ENCODE measurements at regions not wholly inside any gene's neighbourhood (a gene's known extent, or its start where the extent isn't known, plus 50 kb on each side); places are given as distances from the start of the nearest gene placed in this dataset.

DNA sequence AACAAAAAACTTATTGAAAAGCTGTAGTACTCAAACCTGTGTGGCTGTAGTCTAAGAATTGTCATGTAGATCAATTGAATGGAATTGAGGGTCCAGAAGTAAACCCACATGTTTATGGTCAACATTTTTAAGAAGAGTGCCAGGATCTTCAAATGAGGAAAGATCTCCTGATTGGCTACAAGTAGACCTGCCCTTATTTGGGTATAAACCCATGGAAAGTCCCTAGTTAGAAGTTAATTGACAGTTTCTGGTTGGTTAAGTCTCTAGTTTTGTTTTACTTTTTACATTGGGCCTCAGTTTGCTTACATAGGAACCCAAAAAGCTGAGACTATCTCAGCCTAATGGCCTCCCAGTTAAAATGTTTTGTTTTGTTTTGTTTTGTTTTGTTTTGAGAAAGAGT is 91.9 kb upstream of the RESF1 start:
- DNase-seq (ENCODE audit: low read depth): no peak

GRCh38 chr12:31866523-31866922 is 92.7 kb upstream of the RESF1 start:
- no peak for DNase-seq (ENCODE audit: low read depth)

- DNase-seq (ENCODE audit: low read depth): no peak
These were observed 94.2 kb upstream of the RESF1 start for GRCh38 chr12:31865023-31865422.

DNA sequence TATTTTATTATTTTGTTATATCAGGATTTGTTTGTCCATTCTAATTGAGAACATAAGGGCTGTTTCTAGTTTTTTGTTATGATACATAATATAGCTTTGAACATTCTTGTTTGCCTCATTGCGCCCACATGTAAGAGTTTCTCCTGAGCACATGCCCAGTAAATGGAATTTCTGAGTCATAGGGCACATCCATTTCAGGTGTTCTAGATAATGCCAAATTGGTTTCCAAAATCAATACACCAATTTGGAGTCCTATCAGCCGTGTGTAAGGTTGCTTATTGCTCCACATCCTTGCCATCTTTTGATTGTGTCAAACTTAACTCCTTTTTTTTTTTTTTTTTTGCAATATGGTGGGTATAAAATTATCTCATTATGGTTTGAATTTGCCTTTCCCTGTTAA is 97.9 kb upstream of the RESF1 start:
- DNase-seq (ENCODE audit: low read depth): no peak

DNA sequence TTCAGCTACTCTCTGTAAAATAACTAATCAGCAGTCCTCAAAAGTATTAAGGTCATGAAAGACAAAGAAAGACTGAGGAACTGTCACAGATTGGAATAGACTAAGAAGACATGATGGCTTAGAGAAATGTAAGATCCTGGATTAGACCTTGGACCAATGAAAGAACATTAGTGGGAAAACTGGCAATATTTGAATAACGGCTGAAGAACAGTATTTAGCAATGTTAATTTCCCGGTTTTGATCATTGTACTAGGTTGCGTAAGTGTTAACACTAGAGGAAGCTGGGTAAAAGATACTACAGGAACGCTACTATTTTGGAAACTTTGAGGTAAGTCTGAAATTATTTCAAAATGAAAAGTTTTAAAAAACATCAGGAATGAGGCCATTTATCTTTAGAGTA is 98.8 kb upstream of the RESF1 start:
- no peak for DNase-seq (ENCODE audit: low read depth)

DNA sequence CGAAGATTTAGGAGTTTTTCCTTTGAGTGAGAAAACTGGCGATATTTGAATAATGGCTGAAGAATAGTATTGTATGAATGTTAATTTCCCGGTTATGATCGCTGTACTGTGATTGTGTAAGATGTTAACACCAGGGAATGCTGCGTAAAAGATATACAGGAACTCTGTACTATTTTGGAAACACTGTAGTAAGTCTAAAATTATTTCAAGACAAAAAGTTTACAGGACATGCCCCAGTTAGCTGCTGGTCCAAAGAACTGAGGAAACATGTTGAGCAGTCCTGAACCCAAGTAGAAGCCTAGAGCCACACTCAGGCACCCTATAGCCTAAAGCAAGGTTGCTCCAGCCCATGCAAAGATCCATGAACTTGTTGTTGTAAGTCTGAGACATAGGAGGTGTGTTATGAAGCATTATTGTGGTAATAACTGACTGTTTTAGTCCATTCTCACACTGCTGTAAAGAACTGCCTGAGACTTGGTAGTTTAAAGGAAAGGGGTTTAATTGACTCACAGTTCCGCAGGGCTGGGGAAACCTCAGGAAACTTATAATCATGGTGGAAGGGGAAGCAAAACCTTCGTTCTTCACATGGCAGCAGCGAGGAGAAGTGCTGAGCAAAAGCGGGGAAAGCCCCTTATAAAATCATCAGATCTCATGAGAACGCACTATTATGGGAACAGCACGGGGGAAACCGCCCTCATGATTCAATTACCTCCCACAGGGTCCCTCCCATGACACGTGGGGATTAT is 99.8 kb upstream of the RESF1 start:
- no peak for DNase-seq (ENCODE audit: low read depth)

DNA sequence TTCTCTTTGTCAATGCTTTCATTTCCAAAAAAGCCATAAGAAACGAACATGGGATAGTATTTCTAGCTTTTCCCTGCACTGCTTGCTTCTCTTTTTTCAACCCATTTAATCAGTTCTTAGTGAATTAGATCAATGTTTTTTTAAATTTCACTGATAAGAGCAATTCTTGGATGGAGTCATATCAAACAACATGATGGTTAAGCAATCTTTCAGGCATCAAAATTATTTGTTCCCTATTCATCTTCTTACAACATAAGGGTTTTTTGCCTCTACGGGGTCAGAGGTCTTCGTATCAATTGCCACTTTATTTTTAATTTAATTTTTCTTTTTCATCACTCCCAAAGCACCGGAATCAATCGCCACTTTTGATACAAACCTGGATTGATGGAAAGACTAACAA is 103.8 kb upstream of the RESF1 start:
- DNase-seq (ENCODE audit: low read depth): no peak

- DNase-seq (ENCODE audit: low read depth): no peak
These were observed 105.2 kb upstream of the RESF1 start for GRCh38 chr12:31853977-31854376.

- DNase-seq (ENCODE audit: low read depth): no peak
These were observed 105.7 kb upstream of the RESF1 start for GRCh38 chr12:31853520-31853919.

- DNase-seq (ENCODE audit: low read depth): no peak
These were observed 108.9 kb upstream of the RESF1 start for GRCh38 chr12:31850268-31850667.

GRCh38 chr12:31849090-31849687 is 110.0 kb upstream of the RESF1 start:
- no peak for DNase-seq (ENCODE audit: low read depth)

GRCh38 chr12:31846405-31846804 is 112.8 kb upstream of the RESF1 start:
- no peak for DNase-seq (ENCODE audit: low read depth)

- DNase-seq (ENCODE audit: low read depth): no peak
These were observed 113.4 kb upstream of the RESF1 start for GRCh38 chr12:31845613-31846322.

DNA sequence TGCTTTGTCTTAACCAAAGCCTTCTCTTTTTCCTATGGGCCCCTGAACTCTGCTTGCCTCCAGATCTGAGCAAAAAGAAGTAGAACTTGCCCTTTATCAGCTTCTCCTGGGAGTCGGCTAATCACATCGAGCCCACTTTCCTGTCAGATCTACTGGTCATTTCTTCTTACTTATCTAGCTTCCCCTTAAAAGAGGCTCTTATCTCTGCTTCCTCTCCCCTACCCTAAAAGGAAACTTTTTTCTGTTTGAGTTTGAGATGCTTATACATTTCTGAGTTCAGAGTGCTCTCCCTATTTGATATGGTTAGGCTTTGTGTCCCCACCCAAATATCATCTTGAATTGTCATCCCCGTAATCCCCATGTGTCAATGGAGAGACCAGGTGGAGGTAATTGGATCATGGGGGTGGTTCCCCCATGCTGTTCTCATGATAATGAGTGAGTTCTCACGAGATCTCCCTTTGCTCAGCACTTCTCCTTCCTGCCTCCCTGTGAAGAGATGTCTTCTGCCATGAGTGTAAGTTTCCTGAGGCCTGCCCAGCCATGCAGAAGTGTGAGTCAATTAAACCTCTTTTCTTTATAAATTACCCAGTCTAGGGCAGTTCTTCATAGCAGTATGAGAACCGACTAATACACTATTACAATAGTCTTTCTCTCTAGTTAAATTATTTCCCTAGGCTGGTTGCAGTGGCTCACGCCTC is 114.7 kb upstream of the AMN1 start:
- no peak for DNase-seq (ENCODE audit: low read depth)

DNA sequence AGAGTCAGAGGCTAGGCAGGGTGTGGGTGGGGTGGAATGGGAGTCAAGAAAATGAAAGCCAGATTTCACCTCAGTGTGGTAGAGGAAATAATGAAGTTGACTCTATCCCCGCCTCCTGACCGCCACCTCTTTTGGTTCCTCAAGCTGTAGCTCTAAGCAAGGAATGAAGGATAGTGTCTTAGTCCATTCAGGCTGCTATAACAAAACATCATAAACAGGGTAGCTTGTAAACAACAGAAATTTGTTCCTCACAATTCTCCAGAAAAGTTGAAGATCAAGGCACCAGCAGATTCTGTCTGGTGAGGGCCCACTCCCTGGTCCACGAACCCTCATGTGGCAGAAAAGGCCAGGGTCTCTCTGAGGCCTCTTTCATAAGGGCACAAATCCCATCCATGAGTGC is 109.1 kb upstream of the AMN1 start:
- DNase-seq (ENCODE audit: low read depth): no peak

GRCh38 chr12:31835276-31835882 is 106.6 kb upstream of the AMN1 start:
- DNase-seq (ENCODE audit: low read depth): no peak

- no peak for DNase-seq (ENCODE audit: low read depth)
These were observed 105.3 kb upstream of the AMN1 start for GRCh38 chr12:31834150-31834549.

DNA sequence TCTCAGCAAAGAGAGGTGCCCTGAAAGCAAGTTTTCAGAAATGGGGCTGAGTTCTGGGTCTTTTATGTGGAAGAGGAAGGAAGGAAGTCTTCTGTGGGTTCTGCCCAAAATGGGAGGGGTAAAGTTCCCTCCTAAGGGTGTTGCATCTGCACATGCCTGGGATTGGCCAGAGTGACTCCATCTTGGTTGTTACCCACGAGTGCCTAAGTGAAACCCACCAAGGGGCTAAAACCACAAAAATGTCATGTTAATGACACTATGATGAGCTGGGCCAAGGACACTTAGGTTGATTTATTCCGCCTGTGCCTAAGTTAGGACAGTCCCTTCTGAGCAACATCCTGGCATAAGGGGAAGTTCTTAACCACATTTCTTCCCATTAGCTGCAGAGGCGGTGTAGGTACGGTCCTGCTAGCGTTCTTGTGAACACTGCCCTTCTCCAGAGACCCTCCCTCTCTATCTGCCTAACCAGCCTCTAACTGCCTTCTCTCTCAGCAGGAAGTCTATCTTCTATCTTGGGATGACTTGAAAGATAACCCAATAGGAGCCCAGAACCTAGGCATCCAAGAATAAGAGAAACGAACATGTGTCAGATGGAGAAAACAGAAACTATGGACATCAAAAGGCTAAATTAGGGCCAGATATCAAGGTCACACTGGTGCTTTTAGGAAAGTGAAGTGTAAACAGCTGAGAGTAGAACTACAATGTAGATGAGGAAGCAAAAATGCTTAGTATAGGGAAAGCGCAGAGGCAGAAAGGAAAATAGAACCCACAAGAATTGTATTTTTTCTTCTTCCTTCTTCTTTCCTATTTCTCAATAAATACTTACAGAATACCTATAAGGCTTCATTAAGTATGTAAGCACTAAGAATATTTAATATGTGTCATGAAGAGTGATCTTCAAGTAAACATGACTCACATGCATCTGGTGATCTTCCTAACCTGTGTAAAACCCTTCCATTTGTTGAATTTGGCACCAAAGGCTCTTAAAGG is 104.2 kb upstream of the AMN1 start:
- peak; percentile 8 for DNase-seq (ENCODE audit: low read depth)

- DNase-seq (ENCODE audit: low read depth): no peak
These were observed 99.2 kb upstream of the AMN1 start for GRCh38 chr12:31828071-31828470.

DNA sequence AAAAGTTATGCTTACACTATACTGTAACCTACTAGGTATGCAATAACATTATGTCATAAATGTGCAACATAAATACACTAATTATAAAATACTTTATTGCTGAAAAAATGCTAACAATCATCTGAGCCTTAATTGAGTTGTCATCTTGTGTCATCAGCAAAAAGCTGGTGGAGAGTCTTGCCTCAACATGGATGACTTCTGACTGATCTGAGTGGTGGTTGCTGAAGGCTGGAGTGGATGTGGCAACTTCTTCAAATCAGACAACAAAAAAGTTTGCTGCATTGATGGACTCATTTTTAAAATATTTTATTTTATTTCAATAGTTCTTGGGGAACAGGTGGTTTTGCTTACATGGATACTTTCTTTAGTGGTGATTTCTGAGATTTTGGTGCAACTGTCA is 93.9 kb upstream of the AMN1 start:
- DNase-seq (ENCODE audit: low read depth): no peak

DNA sequence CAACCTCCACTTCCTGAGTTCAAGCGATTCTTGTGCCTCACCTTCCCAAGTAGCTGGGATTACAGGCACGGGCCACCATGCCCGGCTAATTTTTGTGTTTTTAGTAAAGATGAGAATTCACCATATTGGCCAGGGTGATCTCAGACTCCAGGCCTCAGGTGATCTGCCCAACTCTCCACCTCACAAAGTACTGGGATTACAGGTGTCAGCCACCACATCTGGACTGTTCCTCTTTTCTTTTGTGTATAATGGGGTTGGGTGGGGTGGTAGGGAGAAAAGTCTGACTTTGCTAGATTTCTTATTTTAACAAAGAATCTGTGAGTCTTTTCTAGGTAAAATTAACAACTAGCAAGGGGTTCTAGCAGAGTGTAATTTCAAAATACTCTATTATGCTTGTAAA is 92.7 kb upstream of the AMN1 start:
- no peak for DNase-seq (ENCODE audit: low read depth)

Data from stimulated activated CD8-positive, alpha-beta memory T cell treated with anti-CD3 and anti-CD28 coated beads, Interleukin-4, amount 100 ng/mL, for 24 hours (primary cell).